HL-60 (cell line): ENCODE measurements at regions not wholly inside any gene's neighbourhood (a gene's known extent, or its start where the extent isn't known, plus 50 kb on each side); places are given as distances from the start of the nearest gene placed in this dataset.

Source experiments
- DNase-seq, 2 experiments: peaks; one replicate each; pipeline ENCODE4 v3.0.0-alpha.2; 2010 to 2020; ENCODE audit warnings: low read depth in 1 of 2, low spot score in 1 of 2
- H3K27ac ChIP-seq: fragments of 250-450 bp; sonication (Bioruptor Pico); replicated peaks from 2 replicates; pipeline ENCODE4 v1.5.1; 2020; ENCODE audit warnings: mild to moderate bottlenecking, moderate library complexity
- H3K27me3 ChIP-seq: fragments of 250-450 bp; sonication (Bioruptor Pico); 2 replicates; pipeline ENCODE4 v1.5.1; 2021; ENCODE audit warnings: mild to moderate bottlenecking, moderate library complexity; ENCODE audit not compliant: insufficient read depth, poor library complexity, severe bottlenecking
- H3K4me3 ChIP-seq: replicated peaks from 2 replicates; pipeline ENCODE4 v1.5.1; 2011; ENCODE audit warnings: mild to moderate bottlenecking, control low read depth, low read length; ENCODE audit not compliant: insufficient read depth
- CTCF ChIP-seq: IDR thresholded peaks from one replicate; pipeline ENCODE4 v1.5.1; 2011; ENCODE audit warnings: low read length, control low read depth, inconsistent platforms; ENCODE audit not compliant: insufficient read depth
- GABPA ChIP-seq: IDR thresholded peaks from 2 replicates; pipeline ENCODE4 v1.6.1; 2012; ENCODE audit warnings: low read depth
- POLR2AphosphoS5 ChIP-seq: IDR thresholded peaks from 2 replicates; pipeline ENCODE4 v1.6.1; 2012; ENCODE audit warnings: low read depth
- SPI1 ChIP-seq: IDR thresholded peaks from 2 replicates; pipeline ENCODE4 v1.6.1; 2012; ENCODE audit warnings: low read depth, mild to moderate bottlenecking, borderline replicate concordance
- TF ChIP-seq, protein P1 (sequence below): IDR thresholded peaks from 2 replicates; pipeline ENCODE4 v1.6.1; 2012; ENCODE audit warnings: low read depth; ENCODE audit not compliant: insufficient replicate concordance

DNA sequence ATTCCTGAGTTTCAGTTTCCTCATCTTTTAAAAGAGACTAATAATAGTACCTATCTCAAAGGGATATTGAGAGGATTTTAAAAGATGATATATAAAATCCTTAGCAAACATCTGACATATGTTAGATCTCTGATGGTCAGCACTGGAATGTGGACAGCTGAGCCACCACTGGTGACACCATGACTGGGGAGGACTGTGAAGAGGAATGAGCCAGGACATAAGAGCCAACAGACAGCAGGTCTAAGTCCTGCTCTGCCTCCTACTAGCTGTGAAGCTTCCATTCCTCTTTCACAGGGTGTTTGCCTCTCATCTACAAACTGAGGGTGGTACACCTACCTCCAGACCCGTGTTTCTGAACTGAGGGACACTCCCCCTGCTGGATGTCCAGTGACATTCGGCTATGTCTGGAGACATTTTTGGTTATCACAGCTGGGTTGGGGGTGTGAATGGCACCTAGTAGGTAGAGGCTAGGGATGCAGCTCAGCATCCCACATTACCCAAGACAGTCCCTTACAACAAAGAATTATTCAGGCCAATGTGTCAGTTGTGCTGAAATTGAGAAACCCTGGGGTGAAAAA is 109.1 kb upstream of the OLIG2 start:
- Histone ChIP-seq H3K27me3 (no peaks in the 10 kb centered on the region), H3K27ac (no peak overlapping the region), H3K4me3 (no peak overlapping the region)
- no peak for DNase-seq
- TF ChIP-seq CTCF (no peak), POLR2AphosphoS5 (no peak), SPI1 (no peak), GABPA (no peak)
- TF ChIP-seq, protein P1, sequence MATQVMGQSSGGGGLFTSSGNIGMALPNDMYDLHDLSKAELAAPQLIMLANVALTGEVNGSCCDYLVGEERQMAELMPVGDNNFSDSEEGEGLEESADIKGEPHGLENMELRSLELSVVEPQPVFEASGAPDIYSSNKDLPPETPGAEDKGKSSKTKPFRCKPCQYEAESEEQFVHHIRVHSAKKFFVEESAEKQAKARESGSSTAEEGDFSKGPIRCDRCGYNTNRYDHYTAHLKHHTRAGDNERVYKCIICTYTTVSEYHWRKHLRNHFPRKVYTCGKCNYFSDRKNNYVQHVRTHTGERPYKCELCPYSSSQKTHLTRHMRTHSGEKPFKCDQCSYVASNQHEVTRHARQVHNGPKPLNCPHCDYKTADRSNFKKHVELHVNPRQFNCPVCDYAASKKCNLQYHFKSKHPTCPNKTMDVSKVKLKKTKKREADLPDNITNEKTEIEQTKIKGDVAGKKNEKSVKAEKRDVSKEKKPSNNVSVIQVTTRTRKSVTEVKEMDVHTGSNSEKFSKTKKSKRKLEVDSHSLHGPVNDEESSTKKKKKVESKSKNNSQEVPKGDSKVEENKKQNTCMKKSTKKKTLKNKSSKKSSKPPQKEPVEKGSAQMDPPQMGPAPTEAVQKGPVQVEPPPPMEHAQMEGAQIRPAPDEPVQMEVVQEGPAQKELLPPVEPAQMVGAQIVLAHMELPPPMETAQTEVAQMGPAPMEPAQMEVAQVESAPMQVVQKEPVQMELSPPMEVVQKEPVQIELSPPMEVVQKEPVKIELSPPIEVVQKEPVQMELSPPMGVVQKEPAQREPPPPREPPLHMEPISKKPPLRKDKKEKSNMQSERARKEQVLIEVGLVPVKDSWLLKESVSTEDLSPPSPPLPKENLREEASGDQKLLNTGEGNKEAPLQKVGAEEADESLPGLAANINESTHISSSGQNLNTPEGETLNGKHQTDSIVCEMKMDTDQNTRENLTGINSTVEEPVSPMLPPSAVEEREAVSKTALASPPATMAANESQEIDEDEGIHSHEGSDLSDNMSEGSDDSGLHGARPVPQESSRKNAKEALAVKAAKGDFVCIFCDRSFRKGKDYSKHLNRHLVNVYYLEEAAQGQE = peak; percentile 70

GRCh38 chr21:32917362-32918135 is 108.2 kb upstream of the OLIG2 start:
- TF ChIP-seq SPI1 (no peak), POLR2AphosphoS5 (no peak), GABPA (no peak), CTCF (no peak)
- TF ChIP-seq, protein P1 = no peak
- no peak overlapping the region for H3K4me3 ChIP-seq
- no peaks in the 10 kb centered on the region for H3K27me3 ChIP-seq
- no peak for DNase-seq
- H3K27ac ChIP-seq = no peak overlapping the region

- no peaks in the 10 kb centered on the region for H3K27me3 ChIP-seq
- DNase-seq = no peak
- H3K27ac ChIP-seq = no peak overlapping the region
- no peak overlapping the region for H3K4me3 ChIP-seq
- TF ChIP-seq, protein P1 = no peak
- TF ChIP-seq GABPA (no peak), SPI1 (no peak), CTCF (no peak), POLR2AphosphoS5 (no peak)
These were observed 107.1 kb upstream of the OLIG2 start for GRCh38 chr21:32918478-32919120.
